Stomach (tissue), 8 donors: ENCODE measurements at regions not wholly inside any gene's neighbourhood (a gene's known extent, or its start where the extent isn't known, plus 50 kb on each side); places are given as distances from the start of the nearest gene placed in this dataset.
A peak's percentile ranks its signal among the peaks of the same experiment; 100 is the strongest.

Experiments
- DNase-seq, 2 donors: peaks; one replicate each; pipeline versions ENCODE4 v3.0.0 to v3.0.0-alpha.2; 2013 to 2019
- H3K27ac ChIP-seq, 5 donors: fragments of 200-600 bp in 4 of 5; sonication (generic) in 4 of 5; one replicate each; pipeline ENCODE4 v1.5.1; 2013 to 2019; ENCODE audit warnings: mild to moderate bottlenecking in 1 of 5, moderate library complexity in 1 of 5
- H3K27me3 ChIP-seq, 3 donors: fragments of 200-600 bp; sonication (generic); one replicate each; pipeline ENCODE4 v1.5.1; 2017 to 2019; ENCODE audit warnings: mixed run types in 1 of 3
- H3K36me3 ChIP-seq, 4 donors: fragments of 200-600 bp; sonication (generic); 1 replicate in 3 of 4; 2 replicates in 1 of 4; pipeline ENCODE4 v1.5.1; 2016 to 2019
- H3K4me1 ChIP-seq, 4 donors: fragments of 200-600 bp; sonication (generic); one replicate each; pipeline ENCODE4 v1.5.1; 2016 to 2019
- H3K4me3 ChIP-seq, 4 donors: fragments of 200-600 bp; sonication (generic) in 3 of 4; one replicate each; pipeline ENCODE4 v1.5.1; 2016 to 2019; ENCODE audit warnings: mild to moderate bottlenecking in 1 of 4
- H3K9me3 ChIP-seq, 4 donors: fragments of 200-600 bp; sonication (generic); one replicate each; pipeline ENCODE4 v1.5.1; 2016 to 2019
- EP300 ChIP-seq: sonication (generic); formaldehyde crosslinking; IDR thresholded peaks from one replicate; pipeline ENCODE4 v1.6.1; 2017; ENCODE audit warnings: antibody characterized with exemption
- POLR2A ChIP-seq, 4 donors: fragments of 450-650 bp; IDR thresholded peaks; one replicate each; pipeline ENCODE4 v1.6.1; 2016; ENCODE audit warnings: antibody characterized with exemption in 4 of 4, control low read depth in 2 of 4, mild to moderate bottlenecking in 1 of 4, moderate library complexity in 1 of 4
- POLR2AphosphoS5 ChIP-seq, 3 donors: sonication (generic); formaldehyde crosslinking; IDR thresholded peaks; one replicate each; pipeline ENCODE4 v1.6.1; 2016; ENCODE audit warnings: antibody characterized with exemption in 3 of 3
- WGBS, 5 donors: extraction: QIAGEN DNeasy Blood & Tissue Kit in 3 of 5; methylation state at CpG; one replicate each; pipeline versions ENCODE4 v1.1.5 to v1.1.7; 2013 to 2018; 5-methylcytosine and 5-hydroxymethylcytosine counted together
- intact Hi-C: fragments of 100-400 bp; cut with DNase I; formaldehyde crosslinking; loops from one replicate; pipeline ENCODE4 v1.15.1; 2023; ENCODE audit warnings: low total_unique reads
- TF ChIP-seq, protein P1 (sequence below), 7 experiments: fragments of 450-650 bp in 4 of 7; fragments of 200-600 bp in 3 of 7; sonication (generic) in 3 of 7; IDR thresholded peaks; one replicate each; pipeline ENCODE4 v1.5.1; 2016 to 2019; ENCODE audit warnings: antibody characterized with exemption in 7 of 7, control low read depth in 2 of 7, mild to moderate bottlenecking in 1 of 7
- donor health status: healthy with polysubstance abuse.
- donor health status: Bipolar disorder and iron deficiency.
- donor health status: healthy.

- TF ChIP-seq EP300 = no peak
- no peak for TF ChIP-seq POLR2A (IDR thresholded peaks at IDR 0.05)
- no peak for TF ChIP-seq POLR2AphosphoS5 (IDR thresholded peaks at IDR 0.05)
- TF ChIP-seq, protein P1, sequence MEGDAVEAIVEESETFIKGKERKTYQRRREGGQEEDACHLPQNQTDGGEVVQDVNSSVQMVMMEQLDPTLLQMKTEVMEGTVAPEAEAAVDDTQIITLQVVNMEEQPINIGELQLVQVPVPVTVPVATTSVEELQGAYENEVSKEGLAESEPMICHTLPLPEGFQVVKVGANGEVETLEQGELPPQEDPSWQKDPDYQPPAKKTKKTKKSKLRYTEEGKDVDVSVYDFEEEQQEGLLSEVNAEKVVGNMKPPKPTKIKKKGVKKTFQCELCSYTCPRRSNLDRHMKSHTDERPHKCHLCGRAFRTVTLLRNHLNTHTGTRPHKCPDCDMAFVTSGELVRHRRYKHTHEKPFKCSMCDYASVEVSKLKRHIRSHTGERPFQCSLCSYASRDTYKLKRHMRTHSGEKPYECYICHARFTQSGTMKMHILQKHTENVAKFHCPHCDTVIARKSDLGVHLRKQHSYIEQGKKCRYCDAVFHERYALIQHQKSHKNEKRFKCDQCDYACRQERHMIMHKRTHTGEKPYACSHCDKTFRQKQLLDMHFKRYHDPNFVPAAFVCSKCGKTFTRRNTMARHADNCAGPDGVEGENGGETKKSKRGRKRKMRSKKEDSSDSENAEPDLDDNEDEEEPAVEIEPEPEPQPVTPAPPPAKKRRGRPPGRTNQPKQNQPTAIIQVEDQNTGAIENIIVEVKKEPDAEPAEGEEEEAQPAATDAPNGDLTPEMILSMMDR (IDR thresholded peaks at IDR 0.05) = no peak
- intact Hi-C loops = no loop called here
- Histone ChIP-seq H3K27ac (no peak overlapping the region), H3K36me3 (no peaks in the 10 kb centered on the region), H3K4me1 (no peaks in the 10 kb centered on the region), H3K9me3 (peaks cover 0 to 6% (median 0%) of the 10 kb centered on the region in 4 donors), H3K27me3 (peaks cover 0 to 14% (median 0%) of the 10 kb centered on the region in 3 donors), H3K4me3 (no peak overlapping the region)
- 89 to 95% (median 94%) methylated on average over 6 of the region's 6 CpGs for WGBS, 5 donors
- peak in 1 of 2 donors; percentile 7 for DNase-seq
Observed at GRCh38 chr1:22311461-22311860, 140.2 kb upstream of the ZBTB40 start.

- 83 to 88% (median 85%) methylated on average over 7 to 8 of the region's 8 CpGs for WGBS, 5 donors
- peaks cover 0 to 28% (median 7%) of the 10 kb centered on the region in 3 donors for H3K27me3 ChIP-seq
- intact Hi-C loops = no loop called here
Observed at GRCh38 chr1:22313321-22313720, 138.3 kb upstream of the ZBTB40 start.

DNA sequence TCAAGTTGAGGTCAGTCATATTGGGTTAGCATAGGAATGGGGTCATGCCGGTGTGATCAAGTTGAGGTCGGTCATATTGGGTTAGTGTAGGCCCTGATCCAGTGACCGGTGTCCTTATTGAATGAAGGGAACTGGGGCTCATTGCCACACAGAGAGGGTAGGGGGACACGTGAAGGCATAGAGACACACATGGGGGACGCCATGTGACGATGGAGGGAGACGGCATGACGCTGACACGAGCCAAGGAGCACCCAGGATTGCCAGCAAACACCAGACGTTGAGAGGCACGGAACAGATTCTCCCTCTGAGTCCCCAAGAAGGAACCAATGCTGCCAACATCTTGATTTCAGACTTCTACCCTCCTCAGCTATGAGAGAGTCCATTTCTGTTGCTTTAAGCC lies 136.9 kb upstream of the ZBTB40 start:
- 85 to 92% (median 91%) methylated on average over 11 of the region's 11 CpGs for WGBS, 5 donors
- H3K36me3 ChIP-seq = no peaks in the 10 kb centered on the region
- no peak overlapping the region for H3K4me3 ChIP-seq
- intact Hi-C loops = no loop called here
- H3K9me3 ChIP-seq = peaks cover 0 to 1% (median 0%) of the 10 kb centered on the region in 4 donors
- no peak for DNase-seq
- peaks cover 0 to 42% (median 11%) of the 10 kb centered on the region in 3 donors for H3K27me3 ChIP-seq
- no peaks in the 10 kb centered on the region for H3K4me1 ChIP-seq
- TF ChIP-seq, protein P1 (IDR thresholded peaks at IDR 0.05) = no peak
- TF ChIP-seq EP300 = no peak
- TF ChIP-seq POLR2AphosphoS5 (IDR thresholded peaks at IDR 0.05) = no peak
- no peak for TF ChIP-seq POLR2A (IDR thresholded peaks at IDR 0.05)
- no peak overlapping the region for H3K27ac ChIP-seq

More at GRCh38 chr1:22313321-22313720, 138.3 kb upstream of the ZBTB40 start:
- no peaks in the 10 kb centered on the region for H3K36me3 ChIP-seq
- no peak for TF ChIP-seq EP300
- TF ChIP-seq POLR2A (IDR thresholded peaks at IDR 0.05) = no peak
- TF ChIP-seq, protein P1 (IDR thresholded peaks at IDR 0.05) = no peak
- no peak for TF ChIP-seq POLR2AphosphoS5 (IDR thresholded peaks at IDR 0.05)
- DNase-seq = no peak
- H3K27ac ChIP-seq = no peak overlapping the region
- no peaks in the 10 kb centered on the region for H3K4me1 ChIP-seq
- no peak overlapping the region for H3K4me3 ChIP-seq
- H3K9me3 ChIP-seq = peaks cover 0 to 6% (median 0%) of the 10 kb centered on the region in 4 donors

GRCh38 chr1:22315315-22316078 lies 136.2 kb upstream of the ZBTB40 start:
- Histone ChIP-seq H3K4me3 (no peak overlapping the region), H3K9me3 (no peaks in the 10 kb centered on the region), H3K27ac (no peak overlapping the region), H3K27me3 (peaks cover 0 to 45% (median 11%) of the 10 kb centered on the region in 3 donors), H3K36me3 (no peaks in the 10 kb centered on the region), H3K4me1 (no peaks in the 10 kb centered on the region)
- no peak for DNase-seq
- TF ChIP-seq POLR2AphosphoS5 (IDR thresholded peaks at IDR 0.05) (no peak), EP300 (no peak), POLR2A (IDR thresholded peaks at IDR 0.05) (no peak)
- TF ChIP-seq, protein P1 (IDR thresholded peaks at IDR 0.05) = no peak
- 79 to 83% (median 81%) methylated on average over 20 to 21 of the region's 21 CpGs for WGBS, 5 donors
- intact Hi-C loops = no loop called here
